H9 (cell line): ENCODE measurements at regions not wholly inside any gene's neighbourhood (a gene's known extent, or its start where the extent isn't known, plus 50 kb on each side); places are given as distances from the start of the nearest gene placed in this dataset.

Source experiments
- DNase-seq: peaks from one replicate; pipeline ENCODE4 v3.0.0-alpha.2; 2017
- H2AFZ ChIP-seq: one replicate; pipeline ENCODE4 v1.6.1; 2013; ENCODE audit warnings: mild to moderate bottlenecking, low read length, control low read depth, moderate library complexity
- H2AK5ac ChIP-seq: 2 replicates; pipeline ENCODE4 v1.6.1; 2013; ENCODE audit warnings: low read length, control low read depth, mixed read lengths; ENCODE audit not compliant: insufficient read length
- H2BK120ac ChIP-seq: one replicate; pipeline ENCODE4 v1.6.1; 2013; ENCODE audit warnings: low read depth, mild to moderate bottlenecking, low read length, control low read depth, inconsistent platforms; ENCODE audit not compliant: poor library complexity, severe bottlenecking
- H2BK12ac ChIP-seq: 2 replicates; pipeline ENCODE4 v1.6.1; 2013; ENCODE audit warnings: low read length, control low read depth, mixed read lengths, low read depth; ENCODE audit not compliant: insufficient read length
- H2BK15ac ChIP-seq: 2 replicates; pipeline ENCODE4 v1.6.1; 2013; ENCODE audit warnings: low read depth, low read length, control low read depth
- H2BK20ac ChIP-seq: one replicate; pipeline ENCODE4 v1.6.1; 2013; ENCODE audit warnings: low read depth, mild to moderate bottlenecking, low read length, control low read depth, inconsistent platforms; ENCODE audit not compliant: poor library complexity, severe bottlenecking
- H2BK5ac ChIP-seq: 2 replicates; pipeline ENCODE4 v1.6.1; 2013; ENCODE audit warnings: low read length, control low read depth, mixed read lengths; ENCODE audit not compliant: insufficient read length
- H3K14ac ChIP-seq: 2 replicates; pipeline ENCODE4 v1.6.1; 2013; ENCODE audit warnings: low read length, control low read depth; ENCODE audit not compliant: insufficient read depth
- H3K18ac ChIP-seq: 2 replicates; pipeline ENCODE4 v1.6.1; 2013; ENCODE audit warnings: low read depth, mild to moderate bottlenecking, mixed read lengths, low read length, control low read depth; ENCODE audit not compliant: insufficient read length
- H3K23ac ChIP-seq: 2 replicates; pipeline ENCODE4 v1.6.1; 2013; ENCODE audit warnings: low read length, control low read depth, mixed read lengths, low read depth; ENCODE audit not compliant: insufficient read length
- H3K23me2 ChIP-seq: 2 replicates; pipeline ENCODE4 v1.6.1; 2013; ENCODE audit warnings: low read depth, mild to moderate bottlenecking, mixed read lengths, low read length, control low read depth; ENCODE audit not compliant: insufficient read length, poor library complexity, severe bottlenecking
- H3K27ac ChIP-seq: 2 replicates; pipeline ENCODE4 v1.5.1; 2013; ENCODE audit warnings: low read length, control low read depth, mixed read lengths, low read depth; ENCODE audit not compliant: insufficient read length
- H3K27me3 ChIP-seq: 2 replicates; pipeline ENCODE4 v1.6.1; 2013; ENCODE audit warnings: low read length, control low read depth, inconsistent platforms; ENCODE audit not compliant: insufficient read depth
- H3K4ac ChIP-seq: 2 replicates; pipeline ENCODE4 v1.6.1; 2013; ENCODE audit warnings: low read depth, mild to moderate bottlenecking, control low read depth, inconsistent platforms, low read length, moderate library complexity
- H3K4me1 ChIP-seq: 2 replicates; pipeline ENCODE4 v1.6.1; 2013; ENCODE audit warnings: low read length, control low read depth, inconsistent platforms; ENCODE audit not compliant: insufficient read depth
- H3K4me2 ChIP-seq: 2 replicates; pipeline ENCODE4 v1.6.1; 2013; ENCODE audit warnings: low read length, control low read depth, mixed read lengths; ENCODE audit not compliant: insufficient read length, insufficient read depth
- H3K56ac ChIP-seq: 2 replicates; pipeline ENCODE4 v1.6.1; 2013; ENCODE audit warnings: low read depth, mild to moderate bottlenecking, mixed read lengths, low read length, control low read depth; ENCODE audit not compliant: insufficient read length
- H3K79me1 ChIP-seq: 2 replicates; pipeline ENCODE4 v1.6.1; 2013; ENCODE audit warnings: low read depth, mild to moderate bottlenecking, moderate library complexity, low read length, control low read depth, inconsistent platforms; ENCODE audit not compliant: insufficient read depth, poor library complexity, severe bottlenecking
- H3K79me2 ChIP-seq: 2 replicates; pipeline ENCODE4 v1.6.1; 2013; ENCODE audit warnings: low read length, control low read depth, inconsistent platforms; ENCODE audit not compliant: insufficient read depth
- H3K9ac ChIP-seq: 2 replicates; pipeline ENCODE4 v1.6.1; 2013; ENCODE audit warnings: low read length, control low read depth, mixed read lengths; ENCODE audit not compliant: insufficient read length; ENCODE audit errors: extremely low read depth
- H3K9me3 ChIP-seq: one replicate; pipeline ENCODE4 v1.6.1; 2013; ENCODE audit warnings: low read depth, low read length, inconsistent platforms; ENCODE audit not compliant: control insufficient read depth
- H3T11ph ChIP-seq: one replicate; pipeline ENCODE4 v1.6.1; 2013; ENCODE audit warnings: mild to moderate bottlenecking, low read length, control low read depth, inconsistent platforms
- H4K20me1 ChIP-seq: one replicate; pipeline ENCODE4 v1.6.1; 2013; ENCODE audit not compliant: control insufficient read depth, insufficient read length, insufficient read depth
- H4K5ac ChIP-seq: 2 replicates; pipeline ENCODE4 v1.6.1; 2013; ENCODE audit warnings: low read depth, mild to moderate bottlenecking, mixed read lengths, low read length, control low read depth; ENCODE audit not compliant: insufficient read length
- H4K8ac ChIP-seq: replicated peaks from 2 replicates; pipeline ENCODE4 v1.6.1; 2013; ENCODE audit warnings: low read length, control low read depth, mixed read lengths, low read depth; ENCODE audit not compliant: insufficient read length
- H4K91ac ChIP-seq: 2 replicates; pipeline ENCODE4 v1.6.1; 2013; ENCODE audit warnings: low read depth, mild to moderate bottlenecking, moderate library complexity, mixed read lengths, low read length, control low read depth; ENCODE audit not compliant: insufficient read length
- H3K27ac Mint-ChIP-seq, 3 experiments: 2 replicates in 2 of 3; 3 replicates in 1 of 3; pipeline ENCODE4 v1.8.0; 2020 to 2021; ENCODE audit warnings: mixed read lengths in 3 of 3, mild to moderate bottlenecking in 1 of 3, moderate library complexity in 1 of 3
- H3K27me3 Mint-ChIP-seq: 2 replicates; pipeline ENCODE4 v1.8.0; 2021; ENCODE audit warnings: low read depth, mild to moderate bottlenecking, moderate library complexity, mixed read lengths
- H3K36me3 Mint-ChIP-seq, 3 experiments: 2 replicates in 2 of 3; 3 replicates in 1 of 3; pipeline ENCODE4 v1.8.0; 2020 to 2021; ENCODE audit warnings: low read depth in 3 of 3, mixed read lengths in 3 of 3; ENCODE audit not compliant: insufficient read depth in 1 of 3
- H3K4me1 Mint-ChIP-seq, 2 experiments: 2 replicates each; pipeline ENCODE4 v1.8.0; 2020; ENCODE audit warnings: mixed read lengths in 2 of 2
- H3K4me3 Mint-ChIP-seq, 2 experiments: 2 replicates in 1 of 2; 3 replicates in 1 of 2; pipeline ENCODE4 v1.8.0; 2020 to 2021; ENCODE audit warnings: mild to moderate bottlenecking in 2 of 2, mixed read lengths in 2 of 2, moderate library complexity in 1 of 2
- H3K9me3 Mint-ChIP-seq, 2 experiments: 2 replicates in 1 of 2; 3 replicates in 1 of 2; pipeline ENCODE4 v1.8.0; 2020; ENCODE audit warnings: mild to moderate bottlenecking in 2 of 2, mixed read lengths in 2 of 2, moderate library complexity in 1 of 2
- WGBS: extraction: QIAGEN DNeasy Blood & Tissue Kit; methylation state at CpG from one replicate; pipeline ENCODE4 v1.1.7; 2013; ENCODE audit warnings: missing lambda C conversion rate, low lambda C conversion rate, mixed read lengths; ENCODE audit not compliant: insufficient read length; ENCODE audit errors: extremely low coverage; 5-methylcytosine and 5-hydroxymethylcytosine counted together
- TF ChIP-seq, protein P1 (sequence below): fragments of 200-600 bp; sonication (generic); conservative IDR thresholded peaks from 3 replicates; pipeline ENCODE4 v1.8.0; 2021; ENCODE audit warnings: antibody characterized with exemption, mild to moderate bottlenecking

DNA sequence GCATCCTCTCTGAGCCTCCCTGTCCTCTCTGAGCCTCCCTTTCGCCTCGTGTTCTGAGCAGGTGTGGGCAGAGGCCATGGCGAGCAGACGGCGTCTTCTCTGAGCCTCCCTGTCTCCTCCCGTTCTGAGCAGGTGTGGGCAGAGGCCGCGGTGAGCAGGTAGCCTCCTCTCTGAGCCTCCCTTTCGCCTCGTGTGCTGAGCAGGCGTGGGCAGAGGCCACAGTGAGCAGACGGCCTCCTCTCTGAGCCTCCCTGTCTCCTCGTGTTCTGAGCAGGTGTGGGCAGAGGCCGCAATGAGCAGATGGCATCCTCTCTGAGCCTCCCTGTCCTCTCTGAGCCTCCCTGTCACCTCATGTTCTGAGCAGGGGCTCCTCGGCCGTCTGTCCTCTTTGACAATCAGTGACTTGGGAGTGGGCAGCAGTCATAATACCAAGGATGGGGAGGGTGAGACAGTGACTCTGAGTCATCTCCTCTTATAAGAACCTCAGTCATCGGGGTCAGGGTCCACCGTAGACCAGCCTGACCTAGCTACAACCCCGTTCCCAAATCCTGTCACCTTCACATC is 395.1 kb upstream of the SALL3 start:
- no peak overlapping the region for H2BK15ac ChIP-seq
- no peaks in the 10 kb centered on the region for H3K27me3 ChIP-seq
- H2AK5ac ChIP-seq, result no peak overlapping the region
- H3K4me2 ChIP-seq, result no peak overlapping the region
- H2BK5ac ChIP-seq, result no peak overlapping the region
- H3T11ph ChIP-seq, result no peak overlapping the region
- no peaks in the 10 kb centered on the region for H3K23me2 ChIP-seq
- no peak for DNase-seq
- no peaks in the 10 kb centered on the region for H3K36me3 Mint-ChIP-seq
- no peak overlapping the region for H4K5ac ChIP-seq
- no peak overlapping the region for H3K18ac ChIP-seq
- H2AFZ ChIP-seq, result no peak overlapping the region
- no peaks in the 10 kb centered on the region for H4K20me1 ChIP-seq
- H4K8ac ChIP-seq, result no peak overlapping the region
- H3K27ac Mint-ChIP-seq, result no peak overlapping the region
- peaks cover 5% of the 10 kb centered on the region for H3K27me3 Mint-ChIP-seq
- no peak overlapping the region for H3K23ac ChIP-seq
- H3K79me2 ChIP-seq, result no peaks in the 10 kb centered on the region
- H3K4ac ChIP-seq, result no peak overlapping the region
- TF ChIP-seq, protein P1, sequence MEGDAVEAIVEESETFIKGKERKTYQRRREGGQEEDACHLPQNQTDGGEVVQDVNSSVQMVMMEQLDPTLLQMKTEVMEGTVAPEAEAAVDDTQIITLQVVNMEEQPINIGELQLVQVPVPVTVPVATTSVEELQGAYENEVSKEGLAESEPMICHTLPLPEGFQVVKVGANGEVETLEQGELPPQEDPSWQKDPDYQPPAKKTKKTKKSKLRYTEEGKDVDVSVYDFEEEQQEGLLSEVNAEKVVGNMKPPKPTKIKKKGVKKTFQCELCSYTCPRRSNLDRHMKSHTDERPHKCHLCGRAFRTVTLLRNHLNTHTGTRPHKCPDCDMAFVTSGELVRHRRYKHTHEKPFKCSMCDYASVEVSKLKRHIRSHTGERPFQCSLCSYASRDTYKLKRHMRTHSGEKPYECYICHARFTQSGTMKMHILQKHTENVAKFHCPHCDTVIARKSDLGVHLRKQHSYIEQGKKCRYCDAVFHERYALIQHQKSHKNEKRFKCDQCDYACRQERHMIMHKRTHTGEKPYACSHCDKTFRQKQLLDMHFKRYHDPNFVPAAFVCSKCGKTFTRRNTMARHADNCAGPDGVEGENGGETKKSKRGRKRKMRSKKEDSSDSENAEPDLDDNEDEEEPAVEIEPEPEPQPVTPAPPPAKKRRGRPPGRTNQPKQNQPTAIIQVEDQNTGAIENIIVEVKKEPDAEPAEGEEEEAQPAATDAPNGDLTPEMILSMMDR, result no peak
- peaks cover 2% of the 10 kb centered on the region; the same call in 1 of the 2 replicates for H3K4me1 ChIP-seq
- peaks cover 16 to 28% of the 10 kb centered on the region in 2 experiments for H3K4me1 Mint-ChIP-seq
- H3K9ac ChIP-seq, result no peak overlapping the region
- H2BK20ac ChIP-seq, result no peak overlapping the region
- H3K4me3 Mint-ChIP-seq, result no peak overlapping the region
- H3K27ac ChIP-seq, result no peak overlapping the region
- peaks cover 0 to 4% of the 10 kb centered on the region in 2 experiments; a peak in 1 of 5 replicates for H3K9me3 Mint-ChIP-seq
- no peak overlapping the region for H2BK120ac ChIP-seq
- H3K9me3 ChIP-seq, result no peaks in the 10 kb centered on the region
- H4K91ac ChIP-seq, result no peak overlapping the region
- no peak overlapping the region for H2BK12ac ChIP-seq
- no peak overlapping the region; the same call in 1 of the 2 replicates for H3K14ac ChIP-seq
- no CpG with 5 or more reads among the region's 19 CpGs for WGBS
- no peaks in the 10 kb centered on the region for H3K79me1 ChIP-seq
- H3K56ac ChIP-seq, result no peak overlapping the region
